Thyroid gland (tissue), 4 donors: ENCODE measurements at regions not wholly inside any gene's neighbourhood (a gene's known extent, or its start where the extent isn't known, plus 50 kb on each side); places are given as distances from the start of the nearest gene placed in this dataset.

Source experiments
- DNase-seq, 2 donors: peaks; one replicate each; pipeline ENCODE4 v3.0.0-alpha.2; 2019
- H3K27ac ChIP-seq, 3 donors: fragments of 200-600 bp; sonication (generic); 1 replicate in 2 of 3; 2 replicates in 1 of 3; pipeline ENCODE4 v1.5.1; 2016 to 2019; ENCODE audit warnings: mild to moderate bottlenecking in 1 of 3, moderate library complexity in 1 of 3
- H3K27me3 ChIP-seq: fragments of 200-600 bp; sonication (generic); one replicate; pipeline ENCODE4 v1.5.1; 2019
- H3K36me3 ChIP-seq, 2 donors: fragments of 200-600 bp; sonication (generic); one replicate each; pipeline ENCODE4 v1.5.1; 2016 to 2019
- H3K4me1 ChIP-seq, 2 donors: fragments of 200-600 bp; sonication (generic); one replicate each; pipeline ENCODE4 v1.5.1; 2017 to 2019
- H3K4me3 ChIP-seq, 3 donors: fragments of 200-600 bp; sonication (generic); replicated peaks in 1 of 3; 1 replicate in 2 of 3; 2 replicates in 1 of 3; pipeline ENCODE4 v1.5.1; 2016; ENCODE audit warnings: mild to moderate bottlenecking in 1 of 3
- H3K9me3 ChIP-seq: fragments of 200-600 bp; sonication (generic); one replicate; pipeline ENCODE4 v1.5.1; 2017
- CTCF ChIP-seq, 6 experiments: fragments of 200-600 bp in 3 of 6; fragments of 450-650 bp in 3 of 6; sonication (generic) in 3 of 6; IDR thresholded peaks; one replicate each; pipeline ENCODE4 v1.5.1; 2016 to 2019; ENCODE audit warnings: antibody characterized with exemption in 6 of 6, mild to moderate bottlenecking in 2 of 6, inconsistent platforms in 1 of 6, moderate library complexity in 1 of 6
- POLR2A ChIP-seq, 2 donors: fragments of 450-650 bp; IDR thresholded peaks; one replicate each; pipeline ENCODE4 v1.6.1; 2017; ENCODE audit warnings: antibody characterized with exemption in 2 of 2, mild to moderate bottlenecking in 2 of 2, moderate library complexity in 1 of 2
- WGBS, 2 donors: methylation state at CpG; one replicate each; pipeline ENCODE4 v1.1.5; 2017; 5-methylcytosine and 5-hydroxymethylcytosine counted together
- intact Hi-C: fragments of 100-400 bp; cut with DNase I; formaldehyde crosslinking; loops from one replicate; pipeline ENCODE4 v1.15.1; 2023

- no peaks in the 10 kb centered on the region for H3K36me3 ChIP-seq
- TF ChIP-seq POLR2A (IDR thresholded peaks at IDR 0.05): no peak
- TF ChIP-seq CTCF (IDR thresholded peaks at IDR 0.05): no peak
- no peak overlapping the region for H3K27ac ChIP-seq
- intact Hi-C loops: no loop called here
- no peak for DNase-seq
- H3K27me3 ChIP-seq: no peaks in the 10 kb centered on the region
- no peaks in the 10 kb centered on the region for H3K4me1 ChIP-seq
- no peak overlapping the region for H3K4me3 ChIP-seq
- H3K9me3 ChIP-seq: no peaks in the 10 kb centered on the region
These were observed 265.6 kb upstream of the UBE2E2 start for GRCh38 chr3:22937536-22937935.

- no peak overlapping the region for H3K4me3 ChIP-seq
- H3K27ac ChIP-seq: no peak overlapping the region
- no peaks in the 10 kb centered on the region for H3K36me3 ChIP-seq
These were observed 264.4 kb upstream of the UBE2E2 start for GRCh38 chr3:22938739-22939138.

GRCh38 chr3:22939349-22939748 lies 263.8 kb upstream of the UBE2E2 start:
- Histone ChIP-seq H3K9me3 (no peaks in the 10 kb centered on the region), H3K27ac (no peak overlapping the region), H3K27me3 (no peaks in the 10 kb centered on the region), H3K36me3 (no peaks in the 10 kb centered on the region), H3K4me3 (no peak overlapping the region), H3K4me1 (no peaks in the 10 kb centered on the region)
- DNase-seq: no peak
- TF ChIP-seq CTCF (IDR thresholded peaks at IDR 0.05) (no peak), POLR2A (IDR thresholded peaks at IDR 0.05) (no peak)
- WGBS, 2 donors: 83 to 88% methylated on average over 2 of the region's 2 CpGs
- intact Hi-C loops: no loop called here

More at GRCh38 chr3:22938739-22939138, 264.4 kb upstream of the UBE2E2 start:
- intact Hi-C loops: no loop called here
- 94% methylated on average over 5 of the region's 5 CpGs for WGBS, 2 donors
- DNase-seq: no peak
- Histone ChIP-seq H3K27me3 (no peaks in the 10 kb centered on the region), H3K9me3 (no peaks in the 10 kb centered on the region), H3K4me1 (no peaks in the 10 kb centered on the region)
- no peak for TF ChIP-seq CTCF (IDR thresholded peaks at IDR 0.05)
- TF ChIP-seq POLR2A (IDR thresholded peaks at IDR 0.05): no peak

GRCh38 chr3:22940285-22940684 lies 262.8 kb upstream of the UBE2E2 start:
- no peaks in the 10 kb centered on the region for H3K27me3 ChIP-seq
- no peaks in the 10 kb centered on the region for H3K36me3 ChIP-seq
- H3K4me1 ChIP-seq: no peaks in the 10 kb centered on the region
- intact Hi-C loops: no loop called here
- no peak overlapping the region for H3K4me3 ChIP-seq
- TF ChIP-seq CTCF (IDR thresholded peaks at IDR 0.05): no peak
- no peak for TF ChIP-seq POLR2A (IDR thresholded peaks at IDR 0.05)
- 84 to 86% methylated on average over 7 of the region's 7 CpGs for WGBS, 2 donors
- H3K9me3 ChIP-seq: no peaks in the 10 kb centered on the region
- DNase-seq: no peak
- no peak overlapping the region for H3K27ac ChIP-seq

GRCh38 chr3:22942981-22943380 lies 260.1 kb upstream of the UBE2E2 start:
- Histone ChIP-seq H3K36me3 (no peaks in the 10 kb centered on the region), H3K4me3 (no peak overlapping the region), H3K27ac (no peak overlapping the region), H3K27me3 (no peaks in the 10 kb centered on the region), H3K9me3 (no peaks in the 10 kb centered on the region), H3K4me1 (no peaks in the 10 kb centered on the region)
- DNase-seq: no peak
- TF ChIP-seq CTCF (IDR thresholded peaks at IDR 0.05): no peak
- no peak for TF ChIP-seq POLR2A (IDR thresholded peaks at IDR 0.05)
- intact Hi-C loops: no loop called here
